Sigmoid colon (tissue), 4 donors: ENCODE measurements at regions not wholly inside any gene's neighbourhood (a gene's known extent, or its start where the extent isn't known, plus 50 kb on each side); places are given as distances from the start of the nearest gene placed in this dataset.

ENCODE experiments used
- EP300 ChIP-seq, 4 donors: sonication (generic); formaldehyde crosslinking; IDR thresholded peaks; one replicate each; pipeline ENCODE4 v1.6.1; 2017; ENCODE audit warnings: antibody characterized with exemption in 4 of 4
- POLR2A ChIP-seq, 2 donors: fragments of 450-650 bp; IDR thresholded peaks; one replicate each; pipeline ENCODE4 v1.6.1; 2016; ENCODE audit warnings: antibody characterized with exemption in 2 of 2, mild to moderate bottlenecking in 2 of 2, moderate library complexity in 2 of 2
- TF ChIP-seq, protein P1 (sequence below), 4 experiments: fragments of 450-650 bp in 3 of 4; fragments of 200-600 bp in 1 of 4; IDR thresholded peaks; one replicate each; pipeline ENCODE4 v1.5.1; 2016 to 2019; ENCODE audit warnings: antibody characterized with exemption in 4 of 4, mild to moderate bottlenecking in 3 of 4, moderate library complexity in 2 of 4

GRCh38 chr11:110855191-110855590 lies 143.0 kb upstream of the ARHGAP20 start:
- TF ChIP-seq, protein P1, sequence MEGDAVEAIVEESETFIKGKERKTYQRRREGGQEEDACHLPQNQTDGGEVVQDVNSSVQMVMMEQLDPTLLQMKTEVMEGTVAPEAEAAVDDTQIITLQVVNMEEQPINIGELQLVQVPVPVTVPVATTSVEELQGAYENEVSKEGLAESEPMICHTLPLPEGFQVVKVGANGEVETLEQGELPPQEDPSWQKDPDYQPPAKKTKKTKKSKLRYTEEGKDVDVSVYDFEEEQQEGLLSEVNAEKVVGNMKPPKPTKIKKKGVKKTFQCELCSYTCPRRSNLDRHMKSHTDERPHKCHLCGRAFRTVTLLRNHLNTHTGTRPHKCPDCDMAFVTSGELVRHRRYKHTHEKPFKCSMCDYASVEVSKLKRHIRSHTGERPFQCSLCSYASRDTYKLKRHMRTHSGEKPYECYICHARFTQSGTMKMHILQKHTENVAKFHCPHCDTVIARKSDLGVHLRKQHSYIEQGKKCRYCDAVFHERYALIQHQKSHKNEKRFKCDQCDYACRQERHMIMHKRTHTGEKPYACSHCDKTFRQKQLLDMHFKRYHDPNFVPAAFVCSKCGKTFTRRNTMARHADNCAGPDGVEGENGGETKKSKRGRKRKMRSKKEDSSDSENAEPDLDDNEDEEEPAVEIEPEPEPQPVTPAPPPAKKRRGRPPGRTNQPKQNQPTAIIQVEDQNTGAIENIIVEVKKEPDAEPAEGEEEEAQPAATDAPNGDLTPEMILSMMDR (IDR thresholded peaks at IDR 0.05): no peak
- TF ChIP-seq EP300 (IDR thresholded peaks at IDR 0.05) (no peak), POLR2A (IDR thresholded peaks at IDR 0.05) (no peak)
